Coronary artery (tissue), 2 donors: ENCODE measurements at regions not wholly inside any gene's neighbourhood (a gene's known extent, or its start where the extent isn't known, plus 50 kb on each side); places are given as distances from the start of the nearest gene placed in this dataset.

Source experiments
- DNase-seq: peaks from one replicate; pipeline ENCODE4 v3.0.0-alpha.2; 2017; ENCODE audit warnings: low spot score
- H3K27ac ChIP-seq, 2 donors: fragments of 200-600 bp; sonication (generic); one replicate each; pipeline ENCODE4 v1.5.1; 2016 to 2019
- H3K4me3 ChIP-seq: fragments of 200-600 bp; sonication (generic); 2 replicates; pipeline ENCODE4 v1.5.1; 2016; ENCODE audit warnings: mild to moderate bottlenecking, moderate library complexity
- TF ChIP-seq, protein P1 (sequence below): fragments of 200-600 bp; sonication (generic); IDR thresholded peaks from one replicate; pipeline ENCODE4 v1.5.1; 2019; ENCODE audit warnings: antibody characterized with exemption

DNA sequence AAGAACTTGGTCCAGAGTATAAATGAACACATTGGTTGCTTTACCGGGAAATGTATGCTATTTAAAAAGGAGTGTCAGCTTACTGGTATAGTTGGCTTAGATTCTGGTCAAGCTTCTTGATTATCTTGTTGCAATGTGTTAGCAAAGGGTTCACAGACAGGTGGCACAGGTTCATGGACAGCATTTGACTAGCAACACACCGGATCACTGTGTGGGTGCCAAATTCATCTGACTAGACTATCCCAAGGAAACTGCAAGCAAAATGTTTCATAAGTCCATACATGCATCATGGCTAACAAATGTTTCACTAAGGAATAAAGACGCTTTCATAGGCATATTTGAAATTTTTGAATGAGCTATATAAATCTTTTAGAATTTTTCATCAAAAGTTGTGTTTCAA lies 274.1 kb downstream of the PLK2 start:
- TF ChIP-seq, protein P1, sequence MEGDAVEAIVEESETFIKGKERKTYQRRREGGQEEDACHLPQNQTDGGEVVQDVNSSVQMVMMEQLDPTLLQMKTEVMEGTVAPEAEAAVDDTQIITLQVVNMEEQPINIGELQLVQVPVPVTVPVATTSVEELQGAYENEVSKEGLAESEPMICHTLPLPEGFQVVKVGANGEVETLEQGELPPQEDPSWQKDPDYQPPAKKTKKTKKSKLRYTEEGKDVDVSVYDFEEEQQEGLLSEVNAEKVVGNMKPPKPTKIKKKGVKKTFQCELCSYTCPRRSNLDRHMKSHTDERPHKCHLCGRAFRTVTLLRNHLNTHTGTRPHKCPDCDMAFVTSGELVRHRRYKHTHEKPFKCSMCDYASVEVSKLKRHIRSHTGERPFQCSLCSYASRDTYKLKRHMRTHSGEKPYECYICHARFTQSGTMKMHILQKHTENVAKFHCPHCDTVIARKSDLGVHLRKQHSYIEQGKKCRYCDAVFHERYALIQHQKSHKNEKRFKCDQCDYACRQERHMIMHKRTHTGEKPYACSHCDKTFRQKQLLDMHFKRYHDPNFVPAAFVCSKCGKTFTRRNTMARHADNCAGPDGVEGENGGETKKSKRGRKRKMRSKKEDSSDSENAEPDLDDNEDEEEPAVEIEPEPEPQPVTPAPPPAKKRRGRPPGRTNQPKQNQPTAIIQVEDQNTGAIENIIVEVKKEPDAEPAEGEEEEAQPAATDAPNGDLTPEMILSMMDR, result no peak
- no peak overlapping the region for H3K27ac ChIP-seq
- no peak for DNase-seq
- no peak overlapping the region for H3K4me3 ChIP-seq

DNA sequence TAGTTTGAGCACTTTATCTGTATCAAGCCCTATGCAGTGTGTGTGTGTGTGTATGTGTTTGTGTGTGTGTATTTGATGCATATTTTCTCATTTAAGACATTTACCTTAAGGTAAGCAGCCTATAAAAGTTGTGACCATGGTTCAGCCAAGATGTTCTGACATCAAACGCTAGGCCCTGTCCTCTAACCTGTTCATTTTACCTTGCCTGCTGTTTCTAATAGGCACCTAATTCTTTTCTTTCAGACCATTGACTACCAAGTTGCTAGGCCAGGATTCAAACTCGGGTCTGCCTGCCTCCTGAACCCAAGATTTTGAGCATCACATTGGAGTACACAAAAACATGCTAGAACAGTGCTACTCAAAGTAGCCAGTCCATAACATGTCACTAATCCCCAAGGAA lies 274.5 kb downstream of the PLK2 start:
- no peak for DNase-seq
- TF ChIP-seq, protein P1, result no peak
- no peak overlapping the region for H3K27ac ChIP-seq
- no peak overlapping the region for H3K4me3 ChIP-seq

DNA sequence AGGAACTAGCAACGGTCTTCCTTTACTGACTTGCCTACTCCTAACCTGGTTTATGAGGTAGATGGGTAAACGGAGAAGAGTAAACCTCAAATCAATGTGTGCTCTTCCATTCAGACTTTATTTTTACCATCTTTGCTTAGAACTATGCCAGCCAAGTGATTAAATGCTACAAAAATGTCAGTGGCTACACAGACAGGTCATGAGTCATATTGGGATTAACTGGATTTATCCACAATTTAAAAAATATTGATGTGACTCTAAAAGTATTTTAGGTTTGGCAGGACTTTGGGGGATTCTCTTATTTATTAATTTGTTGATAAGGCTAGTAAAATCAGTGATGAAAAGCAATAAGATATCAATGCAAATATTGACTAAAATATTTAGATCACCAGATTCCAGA lies 275.0 kb downstream of the PLK2 start:
- Histone ChIP-seq H3K4me3 (no peak overlapping the region), H3K27ac (no peak overlapping the region)
- no peak for DNase-seq
- TF ChIP-seq, protein P1, result no peak

- DNase-seq, result no peak
- Histone ChIP-seq H3K27ac (no peak overlapping the region), H3K4me3 (no peak overlapping the region)
- TF ChIP-seq, protein P1, result no peak
Observed at GRCh38 chr5:58183786-58184085, 276.1 kb downstream of the PLK2 start.

DNA sequence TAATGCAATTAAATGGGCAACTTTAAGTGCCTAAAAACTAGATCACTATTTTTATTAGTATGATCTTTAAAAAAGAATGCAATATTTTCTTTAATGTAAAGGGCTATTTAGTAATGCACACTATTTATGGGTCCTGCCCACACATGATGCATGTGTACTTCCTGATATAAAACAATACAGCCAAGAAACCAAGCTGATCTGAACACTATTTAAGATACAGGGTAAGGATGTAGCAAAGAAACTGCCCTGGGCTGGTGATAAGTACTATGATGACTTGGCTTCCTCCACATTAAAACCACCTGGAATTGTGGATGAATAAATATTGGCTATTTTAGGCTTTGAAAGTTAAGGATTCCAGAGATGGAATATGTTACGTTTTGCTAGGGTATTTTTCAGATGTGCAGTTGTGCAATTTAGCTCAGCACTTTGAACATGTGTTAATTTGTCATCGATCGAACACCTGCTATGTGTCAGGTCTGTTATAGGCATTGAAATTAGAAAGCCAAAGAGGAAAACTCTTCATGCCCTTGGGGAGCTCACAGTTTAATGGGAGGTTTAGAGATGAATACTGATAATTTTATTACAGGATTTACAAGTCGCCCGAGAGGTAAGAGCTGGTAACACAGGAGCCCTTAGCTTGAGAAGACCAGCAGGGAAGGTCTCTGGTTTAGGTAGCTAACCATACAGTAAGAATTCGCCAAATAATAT lies 276.7 kb downstream of the PLK2 start:
- Histone ChIP-seq H3K4me3 (no peak overlapping the region), H3K27ac (no peak overlapping the region)
- TF ChIP-seq, protein P1, result no peak
- no peak for DNase-seq

DNA sequence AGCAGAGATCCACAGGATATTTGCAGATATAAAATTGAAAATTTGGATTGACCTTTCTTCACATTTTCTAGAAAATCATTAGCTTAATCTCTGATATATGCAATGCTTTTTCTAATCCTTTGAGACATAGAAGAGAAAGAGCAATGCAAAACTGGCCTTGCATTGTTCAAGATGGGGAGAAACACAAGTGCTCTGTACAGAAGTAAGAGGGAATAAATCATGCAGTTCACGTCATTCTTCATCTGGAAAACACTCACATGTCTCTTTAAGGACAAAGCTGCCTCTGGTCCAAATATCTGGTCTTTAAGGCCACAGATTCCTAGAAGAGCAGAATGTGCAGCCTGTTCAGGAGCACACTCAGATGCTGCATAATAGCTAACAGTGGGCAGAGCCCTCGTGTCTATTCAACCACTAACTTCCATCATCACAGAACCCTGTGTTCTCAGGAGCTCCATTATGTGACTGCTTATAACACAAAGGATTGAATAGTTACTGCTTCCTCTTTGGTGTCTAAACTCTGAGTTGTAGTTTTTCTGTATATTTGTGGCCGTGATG lies 277.5 kb downstream of the PLK2 start:
- H3K27ac ChIP-seq, result no peak overlapping the region

More for the DNA sequence above, 277.5 kb downstream of the PLK2 start:
- no peak for DNase-seq
- H3K4me3 ChIP-seq, result no peak overlapping the region
- TF ChIP-seq, protein P1, result no peak
